ENCODE measurements at regions not wholly inside any gene's neighbourhood (a gene's known extent, or its start where the extent isn't known, plus 50 kb on each side); places are given as distances from the start of the nearest gene placed in this dataset.

DNA sequence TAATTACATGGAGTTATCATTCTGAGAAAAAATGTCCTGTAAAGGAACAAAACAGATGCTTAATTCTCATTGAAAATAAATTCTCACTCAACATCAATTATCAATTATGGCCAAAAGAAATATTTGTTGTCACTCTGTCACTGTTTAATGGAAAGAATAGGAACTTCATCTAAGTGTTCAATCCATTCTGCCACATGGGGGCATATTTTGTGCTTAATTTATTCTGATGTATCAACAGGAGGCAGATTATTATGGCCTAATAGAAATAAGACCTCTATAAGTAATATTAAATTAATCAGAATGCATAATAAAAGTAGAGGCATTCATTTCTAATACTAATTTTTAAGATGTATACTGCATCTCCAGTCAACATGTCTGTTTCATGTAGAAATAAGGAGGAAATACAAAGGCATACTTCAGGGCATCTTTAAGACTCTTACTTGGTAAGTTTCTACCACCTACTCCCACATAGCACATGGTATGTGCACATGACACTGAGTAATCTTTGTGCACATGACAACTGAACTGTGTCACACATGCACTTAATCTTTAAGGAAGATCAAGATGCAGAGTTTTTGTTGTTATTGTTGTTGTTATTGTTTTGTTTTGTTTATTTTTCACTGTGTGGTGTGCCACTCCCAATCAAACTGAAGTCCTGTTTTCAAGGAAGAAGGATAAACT, 420.4 kb upstream of the SEMA3A start:
- no peak overlapping the region for H2AFZ ChIP-seq (ENCODE audit: low read length)
- no peak overlapping the region for H3K9ac ChIP-seq (ENCODE audit: low read depth, low read length, poor library complexity)
- H2BK120ac ChIP-seq (ENCODE audit: low read depth, low read length), result no peak overlapping the region
- H3K4me3 ChIP-seq (ENCODE audit: low read length in 2 of 2), result no peak overlapping the region
- no peak overlapping the region for H4K8ac ChIP-seq (ENCODE audit: low read depth, low read length)
- no peak overlapping the region for H3K14ac ChIP-seq (ENCODE audit: low read length)
- no peaks in the 10 kb centered on the region for H3K79me1 ChIP-seq (ENCODE audit: low read depth, low read length)
- no peak overlapping the region for H3K18ac ChIP-seq (ENCODE audit: low read length)
- no peaks in the 10 kb centered on the region for H3K4me1 ChIP-seq (ENCODE audit: control insufficient read depth in 2 of 2, insufficient read depth in 1 of 2, low read depth in 1 of 2, low read length in 2 of 2)
- no peak overlapping the region for H3K23ac ChIP-seq (ENCODE audit: low read depth, low read length, poor library complexity)
- no peaks in the 10 kb centered on the region for H3K9me3 ChIP-seq (replicated peaks in 1 of 2; ENCODE audit: control insufficient read depth in 2 of 2, insufficient read depth in 1 of 2, low read depth in 1 of 2, low read length in 2 of 2)
- no peak overlapping the region for H2BK15ac ChIP-seq (ENCODE audit: low read length)
- H3K4ac ChIP-seq (ENCODE audit: low read length), result no peak overlapping the region
- no peak overlapping the region for H2BK5ac ChIP-seq (ENCODE audit: low read length)
- H3K27me3 ChIP-seq (ENCODE audit: control insufficient read depth in 3 of 3, insufficient read depth in 3 of 3, low read depth in 1 of 3, low read length in 3 of 3), result no peaks in the 10 kb centered on the region
- no peak overlapping the region for H3K4me2 ChIP-seq (ENCODE audit: insufficient read depth, low read length, poor library complexity, severe bottlenecking)
- no peak overlapping the region for H4K91ac ChIP-seq (ENCODE audit: low read depth, low read length, poor library complexity)
- H3K36me3 ChIP-seq (replicated peaks in 1 of 2; ENCODE audit: control insufficient read depth in 2 of 2, insufficient read depth in 2 of 2, low read length in 2 of 2), result no peaks in the 10 kb centered on the region
- H3K27ac ChIP-seq (replicated peaks; ENCODE audit: low read length), result no peak overlapping the region
- H2BK12ac ChIP-seq (ENCODE audit: low read length), result no peak overlapping the region
- no peak for DNase-seq (ENCODE audit: low spot score)
- H2AK5ac ChIP-seq (ENCODE audit: low read depth, low read length), result no peak overlapping the region

DNA sequence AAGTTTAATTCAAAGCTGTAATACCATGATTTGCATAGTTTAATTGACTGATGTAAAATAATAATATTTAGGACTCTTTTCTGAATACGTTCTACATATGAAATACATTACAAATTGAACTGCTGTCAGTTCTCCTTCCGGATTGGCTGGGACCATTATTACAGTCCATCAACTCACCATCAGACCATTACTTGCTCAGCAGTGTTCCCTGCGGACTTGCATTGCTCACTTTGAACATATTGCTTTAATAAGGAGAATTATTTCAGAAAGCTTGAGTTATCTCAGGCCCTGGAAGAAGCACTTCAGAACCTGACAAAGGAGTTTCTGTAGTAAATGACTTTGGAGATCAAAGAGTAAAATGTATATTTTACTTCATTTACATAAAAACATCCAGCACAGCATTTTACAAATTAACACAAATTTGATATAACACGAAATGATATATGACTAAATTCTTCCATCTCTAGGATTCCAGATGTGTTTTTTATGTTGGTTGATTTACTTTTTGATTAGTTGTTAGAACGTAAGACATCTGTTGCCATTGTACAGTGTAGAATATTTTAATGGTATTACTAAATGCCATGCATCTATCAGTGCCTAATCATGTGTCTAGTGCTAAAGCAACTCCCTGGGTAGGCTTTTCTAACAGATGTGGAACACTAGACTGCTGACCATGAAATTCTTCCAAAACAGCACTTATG, 418.5 kb upstream of the SEMA3A start:
- Histone ChIP-seq H3K4ac (ENCODE audit: low read length) (no peak overlapping the region), H3K9me3 (replicated peaks in 1 of 2; ENCODE audit: control insufficient read depth in 2 of 2, insufficient read depth in 1 of 2, low read depth in 1 of 2, low read length in 2 of 2) (no peaks in the 10 kb centered on the region), H3K36me3 (replicated peaks in 1 of 2; ENCODE audit: control insufficient read depth in 2 of 2, insufficient read depth in 2 of 2, low read length in 2 of 2) (no peaks in the 10 kb centered on the region), H2BK12ac (ENCODE audit: low read length) (no peak overlapping the region), H3K4me2 (ENCODE audit: insufficient read depth, low read length, poor library complexity, severe bottlenecking) (no peak overlapping the region), H2BK120ac (ENCODE audit: low read depth, low read length) (no peak overlapping the region), H2BK15ac (ENCODE audit: low read length) (no peak overlapping the region), H3K18ac (ENCODE audit: low read length) (no peak overlapping the region), H3K23ac (ENCODE audit: low read depth, low read length, poor library complexity) (no peak overlapping the region), H3K4me3 (ENCODE audit: low read length in 2 of 2) (no peak overlapping the region), H2BK5ac (ENCODE audit: low read length) (no peak overlapping the region), H3K4me1 (ENCODE audit: control insufficient read depth in 2 of 2, insufficient read depth in 1 of 2, low read depth in 1 of 2, low read length in 2 of 2) (no peaks in the 10 kb centered on the region), H2AK5ac (ENCODE audit: low read depth, low read length) (no peak overlapping the region), H3K14ac (ENCODE audit: low read length) (no peak overlapping the region), H4K8ac (ENCODE audit: low read depth, low read length) (no peak overlapping the region), H4K91ac (ENCODE audit: low read depth, low read length, poor library complexity) (no peak overlapping the region), H3K27me3 (ENCODE audit: control insufficient read depth in 3 of 3, insufficient read depth in 3 of 3, low read depth in 1 of 3, low read length in 3 of 3) (no peaks in the 10 kb centered on the region), H3K9ac (ENCODE audit: low read depth, low read length, poor library complexity) (no peak overlapping the region), H2AFZ (ENCODE audit: low read length) (no peak overlapping the region), H3K79me1 (ENCODE audit: low read depth, low read length) (no peaks in the 10 kb centered on the region), H3K27ac (replicated peaks; ENCODE audit: low read length) (no peak overlapping the region)
- no CpG with 5 or more reads among the region's 5 CpGs for WGBS, 2 donors (ENCODE audit: extremely low coverage in 2 of 2, insufficient read length in 2 of 2, insufficient replicate concordance in 1 of 2)
- no peak for DNase-seq (ENCODE audit: low spot score)

DNA sequence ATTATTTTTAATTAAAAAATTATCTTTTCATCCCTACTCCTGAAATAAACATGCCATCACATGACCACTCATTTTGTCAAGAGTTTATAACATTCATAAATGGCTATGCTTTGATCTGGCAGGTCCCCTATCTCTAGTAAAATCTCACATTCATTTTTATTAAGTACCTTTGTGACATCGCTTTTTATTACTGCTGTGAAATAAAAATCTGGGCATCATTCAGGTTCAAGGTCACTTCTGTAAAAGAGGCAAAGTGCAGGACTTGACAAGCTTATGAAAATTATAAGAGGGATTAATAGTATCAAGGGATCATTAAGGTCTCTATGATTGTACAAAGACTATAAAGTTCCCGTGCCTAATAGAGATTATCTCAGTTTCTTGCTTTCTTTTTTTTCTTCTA, 416.8 kb upstream of the SEMA3A start:
- H3K27me3 ChIP-seq (ENCODE audit: control insufficient read depth in 3 of 3, insufficient read depth in 3 of 3, low read depth in 1 of 3, low read length in 3 of 3), result no peaks in the 10 kb centered on the region
- no peak overlapping the region for H2BK5ac ChIP-seq (ENCODE audit: low read length)
- DNase-seq (ENCODE audit: low spot score), result no peak
- WGBS, 2 donors (ENCODE audit: extremely low coverage in 2 of 2, insufficient read length in 2 of 2, insufficient replicate concordance in 1 of 2), result no CpG with 5 or more reads among the region's 2 CpGs
- H3K36me3 ChIP-seq (replicated peaks in 1 of 2; ENCODE audit: control insufficient read depth in 2 of 2, insufficient read depth in 2 of 2, low read length in 2 of 2), result no peaks in the 10 kb centered on the region
- H3K23ac ChIP-seq (ENCODE audit: low read depth, low read length, poor library complexity), result no peak overlapping the region
- H3K79me1 ChIP-seq (ENCODE audit: low read depth, low read length), result no peaks in the 10 kb centered on the region
- H3K4me1 ChIP-seq (ENCODE audit: control insufficient read depth in 2 of 2, insufficient read depth in 1 of 2, low read depth in 1 of 2, low read length in 2 of 2), result no peaks in the 10 kb centered on the region
- H2AK5ac ChIP-seq (ENCODE audit: low read depth, low read length), result no peak overlapping the region
- H3K9me3 ChIP-seq (replicated peaks in 1 of 2; ENCODE audit: control insufficient read depth in 2 of 2, insufficient read depth in 1 of 2, low read depth in 1 of 2, low read length in 2 of 2), result no peaks in the 10 kb centered on the region
- no peak overlapping the region for H3K18ac ChIP-seq (ENCODE audit: low read length)
- no peak overlapping the region for H3K4me2 ChIP-seq (ENCODE audit: insufficient read depth, low read length, poor library complexity, severe bottlenecking)
- no peak overlapping the region for H2BK120ac ChIP-seq (ENCODE audit: low read depth, low read length)
- H3K9ac ChIP-seq (ENCODE audit: low read depth, low read length, poor library complexity), result no peak overlapping the region
- H3K4ac ChIP-seq (ENCODE audit: low read length), result no peak overlapping the region
- H2AFZ ChIP-seq (ENCODE audit: low read length), result no peak overlapping the region
- no peak overlapping the region for H2BK15ac ChIP-seq (ENCODE audit: low read length)
- H2BK12ac ChIP-seq (ENCODE audit: low read length), result no peak overlapping the region
- no peak overlapping the region for H4K91ac ChIP-seq (ENCODE audit: low read depth, low read length, poor library complexity)
- no peak overlapping the region for H4K8ac ChIP-seq (ENCODE audit: low read depth, low read length)
- H3K4me3 ChIP-seq (ENCODE audit: low read length in 2 of 2), result no peak overlapping the region
- no peak overlapping the region for H3K14ac ChIP-seq (ENCODE audit: low read length)
- no peak overlapping the region for H3K27ac ChIP-seq (replicated peaks; ENCODE audit: low read length)

DNA sequence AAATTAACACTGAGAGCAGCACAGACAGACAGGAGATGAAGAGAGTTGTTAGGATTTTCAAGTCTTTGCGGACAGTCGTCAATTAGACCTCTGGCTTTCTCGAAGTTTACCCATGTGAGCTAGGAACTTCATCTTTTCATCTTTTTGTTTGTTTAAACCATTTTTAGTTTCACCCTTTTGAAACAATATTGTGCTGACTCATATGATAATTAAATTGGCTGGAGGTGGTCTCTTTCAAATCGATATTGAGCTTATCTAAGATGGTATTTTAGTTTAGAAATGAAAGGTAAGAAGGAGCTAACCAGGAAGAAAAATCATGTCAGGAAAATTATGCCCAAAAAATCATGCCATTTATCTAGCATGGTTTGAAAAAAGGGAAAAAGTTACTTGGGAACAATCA, 415.8 kb upstream of the SEMA3A start:
- no peak overlapping the region for H3K14ac ChIP-seq (ENCODE audit: low read length)
- H3K4me2 ChIP-seq (ENCODE audit: insufficient read depth, low read length, poor library complexity, severe bottlenecking), result no peak overlapping the region
- no peak overlapping the region for H2AFZ ChIP-seq (ENCODE audit: low read length)
- no peak overlapping the region for H2BK15ac ChIP-seq (ENCODE audit: low read length)
- no peak overlapping the region for H4K8ac ChIP-seq (ENCODE audit: low read depth, low read length)
- no peak overlapping the region for H3K27ac ChIP-seq (replicated peaks; ENCODE audit: low read length)
- WGBS, 2 donors (ENCODE audit: extremely low coverage in 2 of 2, insufficient read length in 2 of 2, insufficient replicate concordance in 1 of 2), result no CpG with 5 or more reads among the region's 4 CpGs
- H3K18ac ChIP-seq (ENCODE audit: low read length), result no peak overlapping the region
- no peak for DNase-seq (ENCODE audit: low spot score)
- H3K9ac ChIP-seq (ENCODE audit: low read depth, low read length, poor library complexity), result no peak overlapping the region
- H2AK5ac ChIP-seq (ENCODE audit: low read depth, low read length), result no peak overlapping the region
- no peak overlapping the region for H3K4me3 ChIP-seq (ENCODE audit: low read length in 2 of 2)
- no peak overlapping the region for H3K4ac ChIP-seq (ENCODE audit: low read length)
- no peaks in the 10 kb centered on the region for H3K79me1 ChIP-seq (ENCODE audit: low read depth, low read length)
- H3K4me1 ChIP-seq (ENCODE audit: control insufficient read depth in 2 of 2, insufficient read depth in 1 of 2, low read depth in 1 of 2, low read length in 2 of 2), result no peaks in the 10 kb centered on the region
- H2BK120ac ChIP-seq (ENCODE audit: low read depth, low read length), result no peak overlapping the region
- H3K23ac ChIP-seq (ENCODE audit: low read depth, low read length, poor library complexity), result no peak overlapping the region
- H3K27me3 ChIP-seq (ENCODE audit: control insufficient read depth in 3 of 3, insufficient read depth in 3 of 3, low read depth in 1 of 3, low read length in 3 of 3), result no peaks in the 10 kb centered on the region
- H3K36me3 ChIP-seq (replicated peaks in 1 of 2; ENCODE audit: control insufficient read depth in 2 of 2, insufficient read depth in 2 of 2, low read length in 2 of 2), result no peaks in the 10 kb centered on the region
- H3K9me3 ChIP-seq (replicated peaks in 1 of 2; ENCODE audit: control insufficient read depth in 2 of 2, insufficient read depth in 1 of 2, low read depth in 1 of 2, low read length in 2 of 2), result no peaks in the 10 kb centered on the region
- no peak overlapping the region for H2BK5ac ChIP-seq (ENCODE audit: low read length)
- no peak overlapping the region for H2BK12ac ChIP-seq (ENCODE audit: low read length)
- no peak overlapping the region for H4K91ac ChIP-seq (ENCODE audit: low read depth, low read length, poor library complexity)

Measured in neuronal stem cell (in vitro differentiated cells).